ENCODE measurements at regions not wholly inside any gene's neighbourhood (a gene's known extent, or its start where the extent isn't known, plus 50 kb on each side); places are given as distances from the start of the nearest gene placed in this dataset.

DNA sequence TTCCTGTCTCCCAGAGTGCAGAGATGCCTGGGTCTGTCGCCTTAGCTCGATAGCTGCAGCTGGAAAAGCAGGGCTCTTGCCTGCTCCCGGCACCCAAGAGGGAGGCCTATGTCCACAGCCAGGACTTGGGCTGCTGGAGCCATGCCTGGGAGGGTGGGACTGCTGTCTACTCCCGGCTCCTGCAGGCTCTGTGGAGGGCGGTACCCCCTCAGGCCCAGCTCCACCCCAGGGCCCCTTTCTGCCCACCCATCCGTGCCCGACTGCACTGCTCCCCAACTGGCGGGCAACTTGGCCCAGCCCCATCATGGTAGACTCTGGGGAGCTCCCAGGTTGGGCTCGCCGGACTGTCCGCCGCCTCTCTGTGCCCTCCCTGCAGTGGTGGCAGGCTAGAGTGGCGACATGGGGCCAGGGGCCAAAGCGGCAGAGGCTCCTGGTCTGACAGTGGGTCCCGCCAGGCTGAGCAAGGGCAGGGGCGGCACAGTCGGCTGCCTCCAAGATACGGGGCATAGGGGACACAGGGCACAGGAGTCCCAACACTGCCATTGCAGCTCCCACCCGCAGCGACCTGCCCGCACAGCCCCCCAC is 901.0 kb downstream of the CCDC85A start:
- DNase-seq = no peak
- no peaks in the 10 kb centered on the region for H3K4me1 ChIP-seq (ENCODE audit: insufficient read depth, low read length)
- H3K9me3 ChIP-seq (ENCODE audit: low read length) = no peaks in the 10 kb centered on the region
- Mint-ChIP-seq H3K27ac (no peak overlapping the region), H3K4me1 (no peaks in the 10 kb centered on the region), H3K4me3 (no peak overlapping the region), H3K9me3 (peaks cover 10 to 33% (median 11%) of the 10 kb centered on the region in 5 donors), H3K36me3 (peaks cover 0 to 4% (median 0%) of the 10 kb centered on the region in 3 donors), H3K27me3 (no peaks in the 10 kb centered on the region)
- no peak overlapping the region for H3K27ac ChIP-seq (ENCODE audit: low read depth, low read length)
- no peaks in the 10 kb centered on the region for H3K27me3 ChIP-seq (ENCODE audit: insufficient read depth, low read length, poor library complexity, severe bottlenecking)
- POLR2A ChIA-PET = no interaction called here
- no peak overlapping the region for H3K4me3 ChIP-seq (ENCODE audit: low read length)
- H3K36me3 ChIP-seq (ENCODE audit: insufficient read depth, low read length) = no peaks in the 10 kb centered on the region
- CTCF ChIA-PET = no interaction called here

DNA sequence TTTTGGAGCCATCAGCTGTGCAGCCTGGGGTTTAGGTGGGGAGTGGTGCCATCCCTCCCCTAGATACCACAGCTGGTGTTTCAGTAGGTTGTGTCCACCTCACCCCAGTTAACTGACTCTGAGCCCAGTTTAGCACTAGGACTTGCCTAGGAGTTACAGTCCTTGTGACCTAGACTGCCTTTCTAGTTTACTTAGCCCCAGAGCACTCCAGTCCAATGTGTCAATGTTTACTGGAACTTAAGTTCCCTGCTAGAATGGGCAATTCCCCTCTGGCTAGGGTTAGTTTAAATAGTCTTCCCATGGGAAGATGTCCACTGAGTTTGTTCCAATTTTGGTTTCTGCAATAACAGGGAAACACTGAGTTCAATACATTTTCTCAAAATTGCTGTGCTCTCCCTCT is 909.2 kb downstream of the CCDC85A start:
- Mint-ChIP-seq H3K4me1 (no peaks in the 10 kb centered on the region), H3K27ac (no peak overlapping the region), H3K27me3 (no peaks in the 10 kb centered on the region), H3K9me3 (peaks cover 7 to 26% (median 20%) of the 10 kb centered on the region in 5 donors), H3K4me3 (no peak overlapping the region), H3K36me3 (no peaks in the 10 kb centered on the region)
- Histone ChIP-seq H3K27me3 (ENCODE audit: insufficient read depth, low read length, poor library complexity, severe bottlenecking) (no peaks in the 10 kb centered on the region), H3K36me3 (ENCODE audit: insufficient read depth, low read length) (no peaks in the 10 kb centered on the region), H3K4me1 (ENCODE audit: insufficient read depth, low read length) (no peaks in the 10 kb centered on the region), H3K27ac (ENCODE audit: low read depth, low read length) (no peak overlapping the region), H3K9me3 (ENCODE audit: low read length) (peaks cover 4% of the 10 kb centered on the region), H3K4me3 (ENCODE audit: low read length) (no peak overlapping the region)
- no peak for DNase-seq
- POLR2A ChIA-PET = no interaction called here
- CTCF ChIA-PET = no interaction called here

DNA sequence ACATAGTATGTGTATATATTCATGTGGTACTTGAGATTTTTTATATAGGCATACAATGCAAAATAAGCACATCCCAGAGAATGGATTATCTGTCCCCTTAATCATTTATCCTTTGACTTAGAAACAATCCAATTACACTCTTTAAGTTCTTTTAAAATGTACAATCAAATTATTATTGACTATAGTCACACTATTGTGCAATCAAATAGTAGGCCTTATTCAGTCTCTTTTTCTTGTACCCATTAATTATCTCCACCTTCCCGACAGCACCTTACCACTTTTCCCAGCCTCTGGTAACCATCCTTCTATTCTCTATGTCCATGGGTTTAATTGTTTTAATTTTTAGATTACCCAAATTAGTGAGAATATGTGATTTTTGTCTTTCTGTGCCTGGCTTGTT is 914.1 kb downstream of the CCDC85A start:
- Histone ChIP-seq H3K4me1 (ENCODE audit: insufficient read depth, low read length) (no peaks in the 10 kb centered on the region), H3K27me3 (ENCODE audit: insufficient read depth, low read length, poor library complexity, severe bottlenecking) (no peaks in the 10 kb centered on the region), H3K4me3 (ENCODE audit: low read length) (no peak overlapping the region), H3K27ac (ENCODE audit: low read depth, low read length) (no peak overlapping the region), H3K36me3 (ENCODE audit: insufficient read depth, low read length) (no peaks in the 10 kb centered on the region), H3K9me3 (ENCODE audit: low read length) (peaks cover 3% of the 10 kb centered on the region)
- H3K4me1 Mint-ChIP-seq = no peaks in the 10 kb centered on the region
- H3K9me3 Mint-ChIP-seq = peaks cover 9 to 52% (median 30%) of the 10 kb centered on the region in 5 donors
- no peak overlapping the region for H3K27ac Mint-ChIP-seq
- POLR2A ChIA-PET = no interaction called here
- CTCF ChIA-PET = no interaction called here
- H3K36me3 Mint-ChIP-seq = no peaks in the 10 kb centered on the region
- H3K4me3 Mint-ChIP-seq = no peak overlapping the region
- H3K27me3 Mint-ChIP-seq = no peaks in the 10 kb centered on the region
- DNase-seq = no peak

DNA sequence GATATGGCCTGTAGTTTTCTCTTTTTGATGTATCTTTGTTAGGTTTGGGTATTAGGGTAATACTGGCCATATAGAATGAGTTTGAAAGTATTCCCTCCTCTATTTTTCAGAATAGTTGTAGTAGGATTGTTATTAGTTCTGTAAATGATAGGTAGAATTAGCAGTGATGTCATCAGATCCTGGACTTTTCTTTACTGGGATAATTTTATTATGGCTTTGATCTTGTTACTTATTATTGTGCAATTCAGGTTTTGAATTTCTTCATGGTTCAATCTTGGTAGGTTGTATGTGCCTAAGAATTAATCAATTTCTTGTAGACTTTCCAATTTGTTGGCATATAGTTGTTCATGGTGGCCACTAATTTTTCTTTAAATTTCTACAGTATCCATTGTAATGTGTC is 916.6 kb downstream of the CCDC85A start:
- no peaks in the 10 kb centered on the region for H3K9me3 ChIP-seq (ENCODE audit: low read length)
- POLR2A ChIA-PET = no interaction called here
- no peak for DNase-seq
- no peak overlapping the region for H3K4me3 Mint-ChIP-seq
- H3K27ac Mint-ChIP-seq = no peak overlapping the region
- no peaks in the 10 kb centered on the region for H3K4me1 Mint-ChIP-seq
- H3K4me3 ChIP-seq (ENCODE audit: low read length) = no peak overlapping the region
- H3K27me3 ChIP-seq (ENCODE audit: insufficient read depth, low read length, poor library complexity, severe bottlenecking) = no peaks in the 10 kb centered on the region
- CTCF ChIA-PET = no interaction called here
- no peaks in the 10 kb centered on the region for H3K36me3 ChIP-seq (ENCODE audit: insufficient read depth, low read length)
- peaks cover 6 to 48% (median 22%) of the 10 kb centered on the region in 5 donors for H3K9me3 Mint-ChIP-seq
- H3K27ac ChIP-seq (ENCODE audit: low read depth, low read length) = no peak overlapping the region
- H3K27me3 Mint-ChIP-seq = no peaks in the 10 kb centered on the region
- H3K4me1 ChIP-seq (ENCODE audit: insufficient read depth, low read length) = no peaks in the 10 kb centered on the region
- H3K36me3 Mint-ChIP-seq = no peaks in the 10 kb centered on the region

DNA sequence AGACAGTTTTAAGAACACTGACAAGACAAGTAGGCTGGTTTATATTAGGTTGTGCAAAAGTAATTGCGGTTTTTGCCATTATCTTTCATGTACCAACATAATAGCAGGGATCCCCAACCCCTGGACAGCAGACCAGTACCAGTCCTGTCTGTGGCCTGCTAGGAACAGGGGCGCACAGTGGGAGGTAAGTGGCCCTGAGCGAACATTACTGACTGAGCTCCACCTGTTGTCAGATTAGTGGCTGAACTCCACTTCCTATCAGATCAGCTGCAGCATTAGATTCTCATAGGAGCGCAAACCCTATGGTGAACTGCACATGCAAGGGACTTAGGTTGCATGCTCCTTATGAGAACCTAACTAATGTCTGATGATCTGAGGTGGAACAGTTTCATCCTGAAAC is 921.9 kb downstream of the CCDC85A start:
- H3K4me3 Mint-ChIP-seq = no peak overlapping the region

DNA sequence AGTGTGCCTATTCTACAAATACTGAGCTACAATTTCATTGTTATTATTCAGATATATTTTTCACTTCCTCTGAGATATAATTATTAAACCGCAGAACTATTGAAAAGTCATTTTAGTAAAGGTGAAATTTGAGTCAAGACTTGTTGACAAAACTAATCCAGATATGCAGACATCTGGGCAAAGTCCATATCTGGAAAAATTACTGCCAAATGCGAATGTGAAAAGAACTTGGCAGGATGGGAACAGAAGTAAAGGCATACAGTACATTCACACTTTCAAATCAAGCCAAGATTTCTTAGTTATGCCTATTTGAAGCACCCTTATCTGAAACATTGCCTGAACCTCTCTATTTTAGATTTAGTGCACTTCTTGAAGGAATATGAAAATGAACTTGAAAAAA is 923.6 kb downstream of the CCDC85A start:
- CTCF ChIA-PET = no interaction called here

More for the DNA sequence above, 921.9 kb downstream of the CCDC85A start:
- no peaks in the 10 kb centered on the region for H3K27me3 ChIP-seq (ENCODE audit: insufficient read depth, low read length, poor library complexity, severe bottlenecking)
- H3K4me1 ChIP-seq (ENCODE audit: insufficient read depth, low read length) = no peaks in the 10 kb centered on the region
- POLR2A ChIA-PET = no interaction called here
- Mint-ChIP-seq H3K27ac (no peak overlapping the region), H3K27me3 (no peaks in the 10 kb centered on the region), H3K4me1 (no peaks in the 10 kb centered on the region), H3K9me3 (peaks cover 3 to 45% (median 13%) of the 10 kb centered on the region in 5 donors), H3K36me3 (no peaks in the 10 kb centered on the region)
- no peak overlapping the region for H3K27ac ChIP-seq (ENCODE audit: low read depth, low read length)
- CTCF ChIA-PET = no interaction called here
- H3K36me3 ChIP-seq (ENCODE audit: insufficient read depth, low read length) = no peaks in the 10 kb centered on the region
- no peak overlapping the region for H3K4me3 ChIP-seq (ENCODE audit: low read length)
- no peaks in the 10 kb centered on the region for H3K9me3 ChIP-seq (ENCODE audit: low read length)
- no peak for DNase-seq

DNA sequence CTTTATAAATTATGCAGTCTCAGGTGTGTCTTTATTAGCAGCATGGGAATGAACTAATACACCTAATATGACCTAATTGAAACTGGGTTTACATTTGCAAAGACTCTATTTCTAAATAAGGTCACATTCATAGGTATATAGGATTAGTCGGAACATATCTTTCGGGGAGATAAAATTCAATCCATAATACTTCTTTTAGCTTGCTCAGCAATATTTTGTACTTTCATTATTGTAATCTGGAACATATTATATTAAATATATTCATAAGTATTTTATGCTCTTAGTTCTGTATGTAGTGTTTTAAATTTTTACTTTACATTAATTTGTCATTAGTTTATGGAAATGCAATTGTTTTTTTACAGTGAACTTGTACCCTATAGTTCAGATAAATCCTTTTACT is 927.7 kb downstream of the CCDC85A start:
- Mint-ChIP-seq H3K9me3 (peaks cover 9 to 48% (median 15%) of the 10 kb centered on the region in 5 donors), H3K36me3 (no peaks in the 10 kb centered on the region), H3K27ac (no peak overlapping the region), H3K27me3 (no peaks in the 10 kb centered on the region), H3K4me3 (no peak overlapping the region), H3K4me1 (no peaks in the 10 kb centered on the region)
- no peaks in the 10 kb centered on the region for H3K9me3 ChIP-seq (ENCODE audit: low read length)
- H3K4me3 ChIP-seq (ENCODE audit: low read length) = no peak overlapping the region
- DNase-seq = no peak
- no peaks in the 10 kb centered on the region for H3K27me3 ChIP-seq (ENCODE audit: insufficient read depth, low read length, poor library complexity, severe bottlenecking)
- H3K36me3 ChIP-seq (ENCODE audit: insufficient read depth, low read length) = no peaks in the 10 kb centered on the region
- H3K4me1 ChIP-seq (ENCODE audit: insufficient read depth, low read length) = no peaks in the 10 kb centered on the region
- POLR2A ChIA-PET = no interaction called here
- CTCF ChIA-PET = no interaction called here
- H3K27ac ChIP-seq (ENCODE audit: low read depth, low read length) = no peak overlapping the region

More for the DNA sequence above, 923.6 kb downstream of the CCDC85A start:
- no peaks in the 10 kb centered on the region for H3K27me3 Mint-ChIP-seq
- H3K9me3 Mint-ChIP-seq = peaks cover 3 to 36% (median 9%) of the 10 kb centered on the region in 5 donors
- POLR2A ChIA-PET = no interaction called here
- H3K4me3 ChIP-seq (ENCODE audit: low read length) = no peak overlapping the region
- H3K27ac ChIP-seq (ENCODE audit: low read depth, low read length) = no peak overlapping the region
- no peak overlapping the region for H3K27ac Mint-ChIP-seq
- no peak overlapping the region for H3K4me3 Mint-ChIP-seq
- H3K4me1 Mint-ChIP-seq = no peaks in the 10 kb centered on the region
- no peaks in the 10 kb centered on the region for H3K36me3 Mint-ChIP-seq
- no peaks in the 10 kb centered on the region for H3K4me1 ChIP-seq (ENCODE audit: insufficient read depth, low read length)
- H3K9me3 ChIP-seq (ENCODE audit: low read length) = no peaks in the 10 kb centered on the region
- no peaks in the 10 kb centered on the region for H3K36me3 ChIP-seq (ENCODE audit: insufficient read depth, low read length)
- no peaks in the 10 kb centered on the region for H3K27me3 ChIP-seq (ENCODE audit: insufficient read depth, low read length, poor library complexity, severe bottlenecking)
- no peak for DNase-seq

DNA sequence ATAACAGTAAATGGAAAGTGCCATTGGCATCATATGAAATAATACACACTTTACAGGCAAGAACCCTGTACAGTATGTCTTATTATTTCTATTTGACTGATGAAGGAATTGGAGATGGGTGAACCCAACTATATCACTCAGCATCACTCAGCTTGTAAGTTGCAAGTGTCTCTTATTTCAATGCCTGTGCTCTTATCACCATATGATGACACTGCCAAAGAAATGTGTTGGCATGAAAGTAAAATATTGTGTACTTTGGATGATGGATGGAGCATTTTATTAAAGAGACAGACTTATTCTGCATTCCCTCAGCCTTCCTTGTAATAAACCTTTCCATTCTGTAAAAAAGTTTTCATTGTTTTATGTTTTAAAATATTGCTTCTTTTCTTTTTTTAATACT is 927.5 kb upstream of the VRK2 start:
- no peaks in the 10 kb centered on the region for H3K4me1 Mint-ChIP-seq

DNA sequence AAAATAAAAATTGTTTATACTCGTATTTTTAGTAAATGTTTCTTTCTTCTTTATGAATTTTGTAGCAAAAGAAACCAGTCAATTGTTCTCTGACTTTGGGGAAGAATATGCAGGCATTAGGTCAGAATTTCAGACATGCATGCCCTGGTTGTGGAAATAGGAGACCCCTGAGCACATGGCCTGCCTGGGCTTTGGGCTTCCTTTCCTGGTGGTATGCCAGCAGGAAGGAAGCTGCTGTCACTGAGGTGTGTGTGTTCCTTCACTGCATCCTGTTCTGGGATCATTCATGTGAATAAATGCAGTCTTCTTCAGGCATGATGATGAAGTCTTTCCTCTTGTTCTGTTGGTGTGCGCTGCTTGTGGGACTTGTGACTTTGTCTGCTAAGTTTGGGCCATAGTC is 920.2 kb upstream of the VRK2 start:
- Histone ChIP-seq H3K27ac (ENCODE audit: low read depth, low read length) (no peak overlapping the region), H3K4me1 (ENCODE audit: insufficient read depth, low read length) (no peaks in the 10 kb centered on the region), H3K27me3 (ENCODE audit: insufficient read depth, low read length, poor library complexity, severe bottlenecking) (no peaks in the 10 kb centered on the region), H3K36me3 (ENCODE audit: insufficient read depth, low read length) (no peaks in the 10 kb centered on the region), H3K9me3 (ENCODE audit: low read length) (no peaks in the 10 kb centered on the region), H3K4me3 (ENCODE audit: low read length) (no peak overlapping the region)
- CTCF ChIA-PET = no interaction called here
- H3K4me1 Mint-ChIP-seq = no peaks in the 10 kb centered on the region
- H3K36me3 Mint-ChIP-seq = no peaks in the 10 kb centered on the region
- H3K4me3 Mint-ChIP-seq = no peak overlapping the region
- no peaks in the 10 kb centered on the region for H3K27me3 Mint-ChIP-seq
- POLR2A ChIA-PET = no interaction called here
- H3K27ac Mint-ChIP-seq = no peak overlapping the region
- H3K9me3 Mint-ChIP-seq = peaks cover 2 to 20% (median 6%) of the 10 kb centered on the region in 5 donors
- DNase-seq = no peak

More for the DNA sequence above, 927.5 kb upstream of the VRK2 start:
- Histone ChIP-seq H3K4me3 (ENCODE audit: low read length) (no peak overlapping the region), H3K4me1 (ENCODE audit: insufficient read depth, low read length) (no peaks in the 10 kb centered on the region), H3K36me3 (ENCODE audit: insufficient read depth, low read length) (no peaks in the 10 kb centered on the region), H3K27ac (ENCODE audit: low read depth, low read length) (no peak overlapping the region), H3K9me3 (ENCODE audit: low read length) (no peaks in the 10 kb centered on the region), H3K27me3 (ENCODE audit: insufficient read depth, low read length, poor library complexity, severe bottlenecking) (no peaks in the 10 kb centered on the region)
- no peak overlapping the region for H3K27ac Mint-ChIP-seq
- no peak overlapping the region for H3K4me3 Mint-ChIP-seq
- H3K9me3 Mint-ChIP-seq = peaks cover 0 to 20% (median 9%) of the 10 kb centered on the region in 5 donors
- no peaks in the 10 kb centered on the region for H3K27me3 Mint-ChIP-seq
- DNase-seq = no peak
- no peaks in the 10 kb centered on the region for H3K36me3 Mint-ChIP-seq
- ChIA-PET POLR2A (no interaction called here), CTCF (no interaction called here)

Measured in CD8-positive, alpha-beta memory T cell (primary cell).